Brain microvascular endothelial cell (primary cell): ENCODE measurements at regions not wholly inside any gene's neighbourhood (a gene's known extent, or its start where the extent isn't known, plus 50 kb on each side); places are given as distances from the start of the nearest gene placed in this dataset.

ENCODE experiments used
- DNase-seq: peaks from one replicate; pipeline ENCODE4 v3.0.0-alpha.2; 2020
- H3K27ac ChIP-seq: fragments of 250-450 bp; sonication (Bioruptor Pico); 2 replicates; pipeline ENCODE4 v1.5.1; 2020; ENCODE audit warnings: mild to moderate bottlenecking, moderate library complexity
- H3K27me3 ChIP-seq: fragments of 250-450 bp; sonication (Bioruptor Pico); replicated peaks from 2 replicates; pipeline ENCODE4 v1.5.1; 2020; ENCODE audit warnings: mild to moderate bottlenecking
- H3K36me3 ChIP-seq: fragments of 250-450 bp; sonication (Bioruptor Pico); replicated peaks from 2 replicates; pipeline ENCODE4 v1.5.1; 2020; ENCODE audit warnings: mild to moderate bottlenecking
- H3K4me3 ChIP-seq: 2 replicates; pipeline ENCODE4 v1.5.1; 2011; ENCODE audit warnings: low read depth, mild to moderate bottlenecking, control low read depth, low read length, moderate library complexity
- in situ Hi-C: cut with HindIII; loops from 2 replicates; pipeline ENCODE4 v1.10.0; 2017; ENCODE audit warnings: low sequenced_read_pairs, low pct_ligation_motif_present
- TF ChIP-seq, protein P1 (sequence below): IDR thresholded peaks from 2 replicates; pipeline ENCODE4 v1.5.1; 2011; ENCODE audit warnings: low read depth, mild to moderate bottlenecking, moderate library complexity, low read length, control low read depth, inconsistent platforms; ENCODE audit errors: missing control alignments

GRCh38 chr6:12476484-12476883 is 186.3 kb downstream of the EDN1 start:
- TF ChIP-seq, protein P1, sequence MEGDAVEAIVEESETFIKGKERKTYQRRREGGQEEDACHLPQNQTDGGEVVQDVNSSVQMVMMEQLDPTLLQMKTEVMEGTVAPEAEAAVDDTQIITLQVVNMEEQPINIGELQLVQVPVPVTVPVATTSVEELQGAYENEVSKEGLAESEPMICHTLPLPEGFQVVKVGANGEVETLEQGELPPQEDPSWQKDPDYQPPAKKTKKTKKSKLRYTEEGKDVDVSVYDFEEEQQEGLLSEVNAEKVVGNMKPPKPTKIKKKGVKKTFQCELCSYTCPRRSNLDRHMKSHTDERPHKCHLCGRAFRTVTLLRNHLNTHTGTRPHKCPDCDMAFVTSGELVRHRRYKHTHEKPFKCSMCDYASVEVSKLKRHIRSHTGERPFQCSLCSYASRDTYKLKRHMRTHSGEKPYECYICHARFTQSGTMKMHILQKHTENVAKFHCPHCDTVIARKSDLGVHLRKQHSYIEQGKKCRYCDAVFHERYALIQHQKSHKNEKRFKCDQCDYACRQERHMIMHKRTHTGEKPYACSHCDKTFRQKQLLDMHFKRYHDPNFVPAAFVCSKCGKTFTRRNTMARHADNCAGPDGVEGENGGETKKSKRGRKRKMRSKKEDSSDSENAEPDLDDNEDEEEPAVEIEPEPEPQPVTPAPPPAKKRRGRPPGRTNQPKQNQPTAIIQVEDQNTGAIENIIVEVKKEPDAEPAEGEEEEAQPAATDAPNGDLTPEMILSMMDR: no peak
- Histone ChIP-seq H3K27me3 (no peaks in the 10 kb centered on the region), H3K36me3 (no peaks in the 10 kb centered on the region), H3K4me3 (no peak overlapping the region), H3K27ac (no peak overlapping the region)
- DNase-seq: no peak
- in situ Hi-C loops: no loop called here

- TF ChIP-seq, protein P1: no peak
- Histone ChIP-seq H3K27me3 (no peaks in the 10 kb centered on the region), H3K4me3 (no peak overlapping the region), H3K27ac (no peak overlapping the region), H3K36me3 (no peaks in the 10 kb centered on the region)
- no peak for DNase-seq
- in situ Hi-C loops: no loop called here
These were observed 187.5 kb downstream of the EDN1 start for GRCh38 chr6:12477616-12478015.

DNA sequence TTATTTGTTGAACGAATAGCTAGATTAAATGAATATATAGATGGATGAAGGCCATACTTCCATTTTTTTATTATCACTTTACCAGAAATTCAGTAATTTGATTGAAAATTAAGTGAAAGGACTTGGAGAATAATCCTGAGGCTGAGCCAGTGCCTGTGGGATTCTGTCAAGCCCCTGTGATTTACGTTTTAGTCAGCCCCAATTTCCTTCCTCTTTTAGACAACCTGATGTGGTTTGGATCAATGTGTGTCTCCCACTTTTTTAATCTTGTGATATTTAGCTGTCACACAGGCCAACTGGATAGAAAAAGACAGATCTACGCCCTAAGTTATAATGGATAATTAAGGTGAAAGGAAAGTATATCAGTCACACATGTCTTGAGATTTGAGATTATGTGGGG is 188.8 kb downstream of the EDN1 start:
- DNase-seq: no peak
- in situ Hi-C loops: no loop called here
- TF ChIP-seq, protein P1: no peak

GRCh38 chr6:12479451-12479850 is 189.3 kb downstream of the EDN1 start:
- Histone ChIP-seq H3K36me3 (no peaks in the 10 kb centered on the region), H3K27me3 (no peaks in the 10 kb centered on the region), H3K4me3 (no peak overlapping the region), H3K27ac (no peak overlapping the region)
- no peak for DNase-seq
- TF ChIP-seq, protein P1: no peak
- in situ Hi-C loops: no loop called here

More for the DNA sequence above, 188.8 kb downstream of the EDN1 start:
- Histone ChIP-seq H3K4me3 (no peak overlapping the region), H3K36me3 (no peaks in the 10 kb centered on the region), H3K27ac (no peak overlapping the region), H3K27me3 (no peaks in the 10 kb centered on the region)

GRCh38 chr6:12479881-12480280 is 189.7 kb downstream of the EDN1 start:
- TF ChIP-seq, protein P1: no peak
- Histone ChIP-seq H3K36me3 (no peaks in the 10 kb centered on the region), H3K27me3 (no peaks in the 10 kb centered on the region), H3K27ac (no peak overlapping the region), H3K4me3 (no peak overlapping the region)
- in situ Hi-C loops: no loop called here
- no peak for DNase-seq

DNA sequence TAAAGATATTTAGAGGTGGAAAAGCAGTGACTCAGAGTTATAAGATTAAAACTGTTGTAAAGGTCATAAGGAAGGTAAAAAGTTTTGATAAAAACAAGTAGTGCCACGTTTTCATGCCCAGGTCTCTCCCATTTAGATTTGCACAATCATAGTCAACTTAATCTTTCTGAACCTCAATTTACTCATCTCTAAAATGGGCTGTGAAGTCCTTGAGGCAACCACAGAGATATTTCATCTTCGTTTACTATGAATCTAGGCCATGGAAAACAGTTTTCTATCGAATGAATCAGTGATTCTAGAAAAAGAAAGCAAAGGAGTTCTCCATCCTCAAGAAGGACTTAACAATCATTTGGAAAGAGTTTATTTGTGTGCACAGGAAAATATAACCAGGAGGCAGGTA is 190.2 kb downstream of the EDN1 start:
- in situ Hi-C loops: no loop called here
- no peaks in the 10 kb centered on the region for H3K27me3 ChIP-seq
- H3K4me3 ChIP-seq: no peak overlapping the region
- H3K36me3 ChIP-seq: no peaks in the 10 kb centered on the region
- DNase-seq: no peak
- TF ChIP-seq, protein P1: no peak
- H3K27ac ChIP-seq: no peak overlapping the region
